HG03066 (cell line): ENCODE measurements at regions not wholly inside any gene's neighbourhood (a gene's known extent, or its start where the extent isn't known, plus 50 kb on each side); places are given as distances from the start of the nearest gene placed in this dataset.

ENCODE experiments used
- ATAC-seq: cut with Tn5 transposase; IDR thresholded peaks from one replicate; pipeline ENCODE4 v1.9.1; 2021; ENCODE audit warnings: low read depth; ENCODE audit not compliant: unreplicated experiment

- no peak for ATAC-seq
Measured at GRCh38 chr6:4620284-4621151, 155.7 kb upstream of the CDYL start.

GRCh38 chr6:4616311-4616710, 159.9 kb upstream of the CDYL start:
- no peak for ATAC-seq

GRCh38 chr6:4615891-4616290, 160.3 kb upstream of the CDYL start:
- ATAC-seq: no peak

- no peak for ATAC-seq
Measured at GRCh38 chr6:4615231-4615630, 161.0 kb upstream of the CDYL start.

GRCh38 chr6:4614637-4615036, 161.6 kb upstream of the CDYL start:
- ATAC-seq: no peak

GRCh38 chr6:4613795-4614194, 162.4 kb upstream of the CDYL start:
- no peak for ATAC-seq

- no peak for ATAC-seq
Measured at GRCh38 chr6:4613381-4613780, 162.8 kb upstream of the CDYL start.

- no peak for ATAC-seq
Measured at GRCh38 chr6:4612636-4613171, 163.5 kb upstream of the CDYL start.

GRCh38 chr6:4611429-4612129, 164.6 kb upstream of the CDYL start:
- ATAC-seq: no peak

- ATAC-seq: no peak
Measured at GRCh38 chr6:4610256-4610655, 165.9 kb upstream of the CDYL start.

GRCh38 chr6:4608361-4609115, 167.7 kb upstream of the CDYL start:
- ATAC-seq: no peak

GRCh38 chr6:4607793-4608192, 168.4 kb upstream of the CDYL start:
- ATAC-seq: no peak

- no peak for ATAC-seq
Measured at GRCh38 chr6:4606821-4607704, 169.1 kb upstream of the CDYL start.

- ATAC-seq: no peak
Measured at GRCh38 chr6:4606016-4606415, 170.2 kb upstream of the CDYL start.

- ATAC-seq: no peak
Measured at GRCh38 chr6:4603856-4604369, 172.3 kb upstream of the CDYL start.

- no peak for ATAC-seq
Measured at GRCh38 chr6:4603291-4603690, 172.9 kb upstream of the CDYL start.

- no peak for ATAC-seq
Measured at GRCh38 chr6:4599924-4600323, 176.3 kb upstream of the CDYL start.

- ATAC-seq: no peak
Measured at GRCh38 chr6:4598384-4598995, 177.7 kb upstream of the CDYL start.

GRCh38 chr6:4593951-4594350, 182.3 kb upstream of the CDYL start:
- no peak for ATAC-seq
